SH-SY5Y (cell line): ENCODE measurements at regions not wholly inside any gene's neighbourhood (a gene's known extent, or its start where the extent isn't known, plus 50 kb on each side); places are given as distances from the start of the nearest gene placed in this dataset.

Experiments used
- GATA2 ChIP-seq: IDR thresholded peaks from 2 replicates; pipeline ENCODE4 v1.6.1; 2011; ENCODE audit warnings: mild to moderate bottlenecking, low read depth, low read length
- GATA3 ChIP-seq: IDR thresholded peaks from 2 replicates; pipeline ENCODE4 v1.6.1; 2011; ENCODE audit warnings: low read depth, mild to moderate bottlenecking, low read length, moderate library complexity

DNA sequence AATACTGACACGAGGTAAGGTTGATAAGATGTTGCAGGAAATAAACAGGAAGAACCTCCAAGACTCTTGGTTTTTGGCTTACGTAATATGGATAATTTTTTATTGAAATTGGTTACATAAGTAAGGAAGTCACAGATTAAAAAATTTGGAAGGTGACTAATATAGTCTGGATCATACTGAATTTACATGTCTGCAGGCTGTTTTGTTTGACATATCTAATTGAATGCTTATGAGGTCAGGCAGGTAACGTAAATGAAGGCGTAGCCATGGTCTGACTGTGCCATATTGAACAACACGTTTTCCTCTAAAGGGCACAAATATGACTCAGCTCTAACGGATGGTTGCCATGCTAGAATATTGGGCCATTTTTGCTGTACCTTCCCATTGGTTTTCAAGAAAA, 648.1 kb upstream of the NOVA1 start:
- TF ChIP-seq GATA2 (no peak), GATA3 (no peak)
